Thyroid gland (tissue), 4 donors: ENCODE measurements at regions not wholly inside any gene's neighbourhood (a gene's known extent, or its start where the extent isn't known, plus 50 kb on each side); places are given as distances from the start of the nearest gene placed in this dataset.

Experiments used
- CTCF ChIP-seq, 6 experiments: fragments of 200-600 bp in 3 of 6; fragments of 450-650 bp in 3 of 6; sonication (generic) in 3 of 6; IDR thresholded peaks; one replicate each; pipeline ENCODE4 v1.5.1; 2016 to 2019; ENCODE audit warnings: antibody characterized with exemption in 6 of 6, mild to moderate bottlenecking in 2 of 6, inconsistent platforms in 1 of 6, moderate library complexity in 1 of 6
- POLR2A ChIP-seq, 2 donors: fragments of 450-650 bp; IDR thresholded peaks; one replicate each; pipeline ENCODE4 v1.6.1; 2017; ENCODE audit warnings: antibody characterized with exemption in 2 of 2, mild to moderate bottlenecking in 2 of 2, moderate library complexity in 1 of 2

- no peak for TF ChIP-seq CTCF (IDR thresholded peaks at IDR 0.05)
- TF ChIP-seq POLR2A (IDR thresholded peaks at IDR 0.05), result no peak
Observed at GRCh38 chr10:107873007-107873406, 708.5 kb upstream of the SORCS1 start.
